Kidney (tissue), 13 donors: ENCODE measurements at regions not wholly inside any gene's neighbourhood (a gene's known extent, or its start where the extent isn't known, plus 50 kb on each side); places are given as distances from the start of the nearest gene placed in this dataset.

Source experiments
- DNase-seq, 5 donors: peaks; one replicate each; pipeline ENCODE4 v3.0.0-alpha.2; 2013 to 2020
- FAIRE-seq: peaks from 2 replicates; lab custom pipeline; 2012; peaks lifted over from hg19 to GRCh38; lab: Jason Lieb, UNC
- H3K27ac ChIP-seq, 2 donors: one replicate each; pipeline ENCODE4 v1.7.0; 2013; ENCODE audit warnings: low read depth in 2 of 2, low read length in 2 of 2, inconsistent platforms in 1 of 2
- H3K27me3 ChIP-seq: one replicate; pipeline ENCODE4 v1.7.1; 2013; ENCODE audit warnings: low read length, inconsistent platforms; ENCODE audit not compliant: control insufficient read depth, insufficient read depth
- H3K36me3 ChIP-seq, 3 donors: one replicate each; pipeline versions ENCODE4 v1.7.0 to v1.7.1; 2013; ENCODE audit warnings: low read length in 3 of 3, control low read depth in 1 of 3, inconsistent platforms in 1 of 3; ENCODE audit not compliant: insufficient read depth in 3 of 3, control insufficient read depth in 2 of 3
- H3K4me1 ChIP-seq, 3 donors: one replicate each; pipeline versions ENCODE4 v1.7.0 to v1.7.1; 2013; ENCODE audit warnings: low read length in 3 of 3, inconsistent platforms in 1 of 3, low read depth in 1 of 3; ENCODE audit not compliant: control insufficient read depth in 2 of 3, insufficient read depth in 2 of 3
- H3K4me3 ChIP-seq, 3 donors: one replicate each; pipeline versions ENCODE4 v1.7.0 to v1.8.1; 2013; ENCODE audit warnings: low read length in 3 of 3, control low read depth in 1 of 3, inconsistent platforms in 1 of 3
- H3K9ac ChIP-seq, 3 donors: one replicate each; pipeline versions ENCODE4 v1.7.0 to v1.7.1; 2013; ENCODE audit warnings: low read length in 3 of 3, control low read depth in 1 of 3, inconsistent platforms in 1 of 3
- H3K9me3 ChIP-seq, 3 donors: one replicate each; pipeline versions ENCODE4 v1.7.0 to v1.7.1; 2013; ENCODE audit warnings: low read length in 3 of 3, control low read depth in 1 of 3, inconsistent platforms in 1 of 3; ENCODE audit not compliant: control insufficient read depth in 2 of 3, insufficient read depth in 1 of 3
- intact Hi-C: fragments of 100-400 bp; cut with DNase I; formaldehyde crosslinking; loops from one replicate; pipeline ENCODE4 v1.11.1; 2022
- TF ChIP-seq, protein P1 (sequence below): IDR thresholded peaks from 3 replicates; pipeline ENCODE4 v1.5.1; 2012; ENCODE audit warnings: mild to moderate bottlenecking, moderate library complexity, borderline replicate concordance; ENCODE audit not compliant: insufficient read depth; ENCODE audit errors: extremely low read depth
- donor health status: control.
- donor health status: control.
- donor health status: control.
- donor health status: control.
- donor health status: control.
- donor health status: DM: yes; HTN: yes; CAD: no.
- donor health status: Normal renal cell carcinoma (clear cell type).

DNA sequence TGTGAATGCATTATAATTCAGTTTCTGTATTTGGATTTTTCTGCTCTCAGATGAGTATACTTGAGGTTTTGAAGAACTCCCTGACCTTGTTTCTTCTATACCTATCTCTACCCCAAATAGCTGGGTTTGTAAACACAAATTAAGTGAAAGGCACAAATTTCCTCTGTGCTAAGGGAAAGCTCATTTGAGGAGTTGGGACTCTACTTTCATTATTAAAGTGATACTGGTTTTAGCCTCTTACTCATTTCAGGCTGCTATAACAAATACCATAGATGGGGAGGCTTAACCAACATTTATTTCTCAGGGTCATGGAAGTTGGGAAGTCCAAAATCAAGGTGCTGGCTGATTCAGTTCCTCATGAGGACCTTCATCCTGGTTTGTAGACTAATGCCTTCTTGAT, 97.2 kb upstream of the ANKH start:
- H3K27ac ChIP-seq = no peak overlapping the region
- intact Hi-C loops = no loop called here
- no peaks in the 10 kb centered on the region for H3K4me1 ChIP-seq
- no peaks in the 10 kb centered on the region for H3K9me3 ChIP-seq
- DNase-seq (no peak), FAIRE-seq (no peak)
- H3K9ac ChIP-seq = no peak overlapping the region
- H3K27me3 ChIP-seq = no peaks in the 10 kb centered on the region
- H3K36me3 ChIP-seq = no peaks in the 10 kb centered on the region
- H3K4me3 ChIP-seq = no peak overlapping the region
- TF ChIP-seq, protein P1, sequence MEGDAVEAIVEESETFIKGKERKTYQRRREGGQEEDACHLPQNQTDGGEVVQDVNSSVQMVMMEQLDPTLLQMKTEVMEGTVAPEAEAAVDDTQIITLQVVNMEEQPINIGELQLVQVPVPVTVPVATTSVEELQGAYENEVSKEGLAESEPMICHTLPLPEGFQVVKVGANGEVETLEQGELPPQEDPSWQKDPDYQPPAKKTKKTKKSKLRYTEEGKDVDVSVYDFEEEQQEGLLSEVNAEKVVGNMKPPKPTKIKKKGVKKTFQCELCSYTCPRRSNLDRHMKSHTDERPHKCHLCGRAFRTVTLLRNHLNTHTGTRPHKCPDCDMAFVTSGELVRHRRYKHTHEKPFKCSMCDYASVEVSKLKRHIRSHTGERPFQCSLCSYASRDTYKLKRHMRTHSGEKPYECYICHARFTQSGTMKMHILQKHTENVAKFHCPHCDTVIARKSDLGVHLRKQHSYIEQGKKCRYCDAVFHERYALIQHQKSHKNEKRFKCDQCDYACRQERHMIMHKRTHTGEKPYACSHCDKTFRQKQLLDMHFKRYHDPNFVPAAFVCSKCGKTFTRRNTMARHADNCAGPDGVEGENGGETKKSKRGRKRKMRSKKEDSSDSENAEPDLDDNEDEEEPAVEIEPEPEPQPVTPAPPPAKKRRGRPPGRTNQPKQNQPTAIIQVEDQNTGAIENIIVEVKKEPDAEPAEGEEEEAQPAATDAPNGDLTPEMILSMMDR = no peak

DNA sequence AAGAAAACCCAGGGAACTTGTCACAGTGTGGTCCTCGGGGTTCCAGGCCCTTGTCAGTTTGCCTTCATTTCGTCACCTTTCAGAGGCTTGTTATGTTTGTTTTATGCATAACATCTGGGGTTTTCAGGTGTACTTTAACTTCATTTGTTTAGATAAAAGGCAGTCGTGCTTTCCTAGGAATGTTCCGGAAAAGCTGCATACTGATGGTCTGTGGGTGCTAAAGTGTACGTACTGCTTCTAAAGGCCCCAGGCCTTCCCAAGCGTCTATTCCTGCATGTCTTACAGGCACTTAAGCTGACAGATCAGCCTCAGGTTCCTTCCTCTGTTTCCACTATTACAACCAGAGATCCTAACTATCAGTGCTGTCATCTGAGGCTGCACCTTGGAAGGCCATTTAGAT, 95.6 kb upstream of the ANKH start:
- Histone ChIP-seq H3K27ac (no peak overlapping the region), H3K9me3 (no peaks in the 10 kb centered on the region), H3K4me1 (no peaks in the 10 kb centered on the region), H3K36me3 (no peaks in the 10 kb centered on the region), H3K9ac (no peak overlapping the region), H3K4me3 (no peak overlapping the region), H3K27me3 (no peaks in the 10 kb centered on the region)
- TF ChIP-seq, protein P1 = no peak
- DNase-seq = no peak
- intact Hi-C loops = no loop called here
- FAIRE-seq = no peak

DNA sequence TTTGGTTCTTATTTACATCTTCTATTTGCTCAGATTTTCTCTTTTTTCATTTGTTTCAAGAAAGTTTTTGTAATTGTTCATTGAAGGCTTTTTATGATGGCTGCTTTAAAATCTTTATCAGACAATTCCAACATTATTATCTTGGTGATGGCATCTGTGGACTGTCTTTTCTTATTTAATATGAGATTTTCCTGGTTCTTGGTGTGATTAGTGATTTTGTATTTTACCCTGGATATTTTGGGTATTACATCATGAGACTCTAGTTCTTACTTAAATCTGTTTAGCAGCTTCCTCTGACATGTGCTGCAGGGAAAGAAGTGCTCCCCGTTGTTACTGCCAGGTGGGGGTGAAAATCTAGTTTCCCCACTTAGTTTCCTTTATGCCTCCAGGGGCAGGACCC, 94.2 kb upstream of the ANKH start:
- intact Hi-C loops = no loop called here
- DNase-seq = no peak
- Histone ChIP-seq H3K9ac (no peak overlapping the region), H3K27me3 (no peaks in the 10 kb centered on the region), H3K4me1 (no peaks in the 10 kb centered on the region), H3K27ac (no peak overlapping the region), H3K36me3 (no peaks in the 10 kb centered on the region), H3K4me3 (no peak overlapping the region), H3K9me3 (no peaks in the 10 kb centered on the region)
- no peak for FAIRE-seq
- TF ChIP-seq, protein P1 = no peak

DNA sequence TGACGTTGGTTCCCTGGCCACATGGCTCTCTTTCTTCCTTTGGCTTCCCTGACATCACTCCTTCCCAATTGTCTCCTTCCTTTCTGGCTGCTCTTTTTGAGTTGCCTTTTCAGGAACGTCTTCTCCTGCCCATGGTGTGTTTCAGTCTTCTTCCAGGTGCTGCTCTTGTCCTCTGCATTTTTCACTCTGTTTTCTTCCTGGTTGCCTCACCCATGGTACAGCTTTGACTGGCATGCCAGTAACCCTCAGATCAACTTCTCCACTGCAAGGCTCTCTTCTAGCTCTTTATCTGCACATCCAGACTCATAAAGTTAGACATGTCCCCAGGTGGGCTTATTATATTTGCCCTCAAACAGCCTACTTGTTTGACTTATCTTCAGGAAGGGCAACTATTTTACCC, 91.0 kb upstream of the ANKH start:
- TF ChIP-seq, protein P1 = no peak
- Histone ChIP-seq H3K4me1 (no peaks in the 10 kb centered on the region), H3K4me3 (no peak overlapping the region), H3K27ac (no peak overlapping the region), H3K27me3 (no peaks in the 10 kb centered on the region), H3K36me3 (no peaks in the 10 kb centered on the region), H3K9ac (no peak overlapping the region), H3K9me3 (no peaks in the 10 kb centered on the region)
- DNase-seq = no peak
- no peak for FAIRE-seq
- intact Hi-C loops = no loop called here
